RKO (cell line): ENCODE measurements at regions not wholly inside any gene's neighbourhood (a gene's known extent, or its start where the extent isn't known, plus 50 kb on each side); places are given as distances from the start of the nearest gene placed in this dataset.
A peak's percentile ranks its signal among the peaks of the same experiment; 100 is the strongest.

Experiments
- DNase-seq: peaks from one replicate; pipeline ENCODE4 v3.0.0-alpha.2; 2016; ENCODE audit warnings: low spot score

GRCh38 chr1:22380024-22380785 lies 71.4 kb upstream of the ZBTB40 start:
- peak; percentile 22 for DNase-seq

GRCh38 chr1:22383526-22384294 lies 67.9 kb upstream of the ZBTB40 start:
- no peak for DNase-seq

GRCh38 chr1:22385537-22385936 lies 66.1 kb upstream of the ZBTB40 start:
- DNase-seq, result no peak

GRCh38 chr1:22386774-22387173 lies 64.9 kb upstream of the ZBTB40 start:
- no peak for DNase-seq

- no peak for DNase-seq
These were observed 63.6 kb upstream of the ZBTB40 start for GRCh38 chr1:22387919-22388580.

GRCh38 chr1:22388671-22389450 lies 62.8 kb upstream of the ZBTB40 start:
- no peak for DNase-seq

- DNase-seq, result no peak
These were observed 58.1 kb upstream of the ZBTB40 start for GRCh38 chr1:22393587-22393986.

GRCh38 chr1:22398656-22399420 lies 52.8 kb upstream of the ZBTB40 start:
- DNase-seq, result no peak

GRCh38 chr1:22399421-22400091 lies 52.1 kb upstream of the ZBTB40 start:
- DNase-seq, result no peak
